T-helper 2 cell treated with Interferon-gamma antibody and Interleukin-4, amounts not matched to agents 5 μg/mL and 100 μg/mL, for 36 hours (primary cell): ENCODE measurements at regions not wholly inside any gene's neighbourhood (a gene's known extent, or its start where the extent isn't known, plus 50 kb on each side); places are given as distances from the start of the nearest gene placed in this dataset.

Source experiments
- DNase-seq: peaks from one replicate; pipeline ENCODE4 v3.0.0; 2021; ENCODE audit warnings: low spot score
- H3K27ac Mint-ChIP-seq: one replicate; pipeline ENCODE4 v1.8.0; 2021; ENCODE audit warnings: mild to moderate bottlenecking, mixed read lengths
- H3K27me3 Mint-ChIP-seq: one replicate; pipeline ENCODE4 v1.8.0; 2021; ENCODE audit warnings: low read depth, mixed read lengths
- H3K36me3 Mint-ChIP-seq: one replicate; pipeline ENCODE4 v1.8.0; 2021; ENCODE audit warnings: low read depth, mixed read lengths
- H3K4me1 Mint-ChIP-seq: one replicate; pipeline ENCODE4 v1.8.0; 2021; ENCODE audit warnings: low read depth, mixed read lengths
- H3K4me3 Mint-ChIP-seq: one replicate; pipeline ENCODE4 v1.8.0; 2022; ENCODE audit warnings: mild to moderate bottlenecking, moderate library complexity, mixed read lengths
- H3K9me3 Mint-ChIP-seq: one replicate; pipeline ENCODE4 v1.8.0; 2021; ENCODE audit warnings: mixed read lengths

- peaks cover 4% of the 10 kb centered on the region for H3K27me3 Mint-ChIP-seq
- no peaks in the 10 kb centered on the region for H3K4me1 Mint-ChIP-seq
- H3K36me3 Mint-ChIP-seq: no peaks in the 10 kb centered on the region
- no peaks in the 10 kb centered on the region for H3K9me3 Mint-ChIP-seq
- DNase-seq: no peak
- H3K27ac Mint-ChIP-seq: no peak overlapping the region
- H3K4me3 Mint-ChIP-seq: no peak overlapping the region
Measured at GRCh38 chr20:19807946-19808330, 49.9 kb downstream of the RIN2 start.

GRCh38 chr20:19808498-19808897, 50.4 kb downstream of the RIN2 start:
- no peak overlapping the region for H3K4me3 Mint-ChIP-seq

GRCh38 chr20:19809505-19809904, 51.4 kb downstream of the RIN2 start:
- peaks cover 7% of the 10 kb centered on the region for H3K27me3 Mint-ChIP-seq
- DNase-seq: no peak
- H3K27ac Mint-ChIP-seq: no peak overlapping the region
- no peak overlapping the region for H3K4me3 Mint-ChIP-seq
- H3K4me1 Mint-ChIP-seq: no peaks in the 10 kb centered on the region
- H3K9me3 Mint-ChIP-seq: no peaks in the 10 kb centered on the region
- H3K36me3 Mint-ChIP-seq: no peaks in the 10 kb centered on the region

More at GRCh38 chr20:19808498-19808897, 50.4 kb downstream of the RIN2 start:
- no peak for DNase-seq
- Mint-ChIP-seq H3K4me1 (no peaks in the 10 kb centered on the region), H3K27ac (no peak overlapping the region), H3K36me3 (no peaks in the 10 kb centered on the region), H3K9me3 (no peaks in the 10 kb centered on the region), H3K27me3 (peaks cover 7% of the 10 kb centered on the region)

GRCh38 chr20:19811231-19811630, 53.2 kb downstream of the RIN2 start:
- peaks cover 12% of the 10 kb centered on the region for H3K27me3 Mint-ChIP-seq
- no peaks in the 10 kb centered on the region for H3K36me3 Mint-ChIP-seq
- H3K27ac Mint-ChIP-seq: no peak overlapping the region
- H3K4me3 Mint-ChIP-seq: no peak overlapping the region
- DNase-seq: no peak
- no peaks in the 10 kb centered on the region for H3K9me3 Mint-ChIP-seq
- no peaks in the 10 kb centered on the region for H3K4me1 Mint-ChIP-seq

GRCh38 chr20:19812056-19812455, 54.0 kb downstream of the RIN2 start:
- H3K9me3 Mint-ChIP-seq: no peaks in the 10 kb centered on the region
- no peak for DNase-seq
- no peak overlapping the region for H3K27ac Mint-ChIP-seq
- H3K36me3 Mint-ChIP-seq: no peaks in the 10 kb centered on the region
- H3K4me1 Mint-ChIP-seq: no peaks in the 10 kb centered on the region
- peaks cover 15% of the 10 kb centered on the region for H3K27me3 Mint-ChIP-seq
- no peak overlapping the region for H3K4me3 Mint-ChIP-seq

- Mint-ChIP-seq H3K27ac (no peak overlapping the region), H3K36me3 (no peaks in the 10 kb centered on the region), H3K4me3 (no peak overlapping the region), H3K9me3 (no peaks in the 10 kb centered on the region), H3K27me3 (peaks cover 15% of the 10 kb centered on the region), H3K4me1 (no peaks in the 10 kb centered on the region)
- no peak for DNase-seq
Measured at GRCh38 chr20:19812696-19813095, 54.6 kb downstream of the RIN2 start.

- DNase-seq: no peak
- Mint-ChIP-seq H3K9me3 (no peaks in the 10 kb centered on the region), H3K27ac (no peak overlapping the region), H3K4me3 (no peak overlapping the region), H3K36me3 (no peaks in the 10 kb centered on the region), H3K27me3 (peaks cover 15% of the 10 kb centered on the region), H3K4me1 (no peaks in the 10 kb centered on the region)
Measured at GRCh38 chr20:19813846-19814640, 56.0 kb downstream of the RIN2 start.

GRCh38 chr20:19815553-19815991, 57.5 kb downstream of the RIN2 start:
- DNase-seq: no peak
- no peak overlapping the region for H3K27ac Mint-ChIP-seq
- no peak overlapping the region for H3K4me3 Mint-ChIP-seq
- H3K36me3 Mint-ChIP-seq: no peaks in the 10 kb centered on the region
- no peaks in the 10 kb centered on the region for H3K9me3 Mint-ChIP-seq
- H3K27me3 Mint-ChIP-seq: peaks cover 15% of the 10 kb centered on the region
- H3K4me1 Mint-ChIP-seq: no peaks in the 10 kb centered on the region

GRCh38 chr20:19816386-19816785, 58.3 kb downstream of the RIN2 start:
- H3K4me3 Mint-ChIP-seq: no peak overlapping the region
- H3K27ac Mint-ChIP-seq: no peak overlapping the region
- peaks cover 15% of the 10 kb centered on the region for H3K27me3 Mint-ChIP-seq
- DNase-seq: no peak
- H3K36me3 Mint-ChIP-seq: no peaks in the 10 kb centered on the region
- H3K4me1 Mint-ChIP-seq: no peaks in the 10 kb centered on the region
- H3K9me3 Mint-ChIP-seq: no peaks in the 10 kb centered on the region

- no peak for DNase-seq
Measured at GRCh38 chr20:19817017-19817416, 59.0 kb downstream of the RIN2 start.

GRCh38 chr20:19819149-19819548, 61.1 kb downstream of the RIN2 start:
- Mint-ChIP-seq H3K27ac (no peak overlapping the region), H3K9me3 (no peaks in the 10 kb centered on the region), H3K36me3 (no peaks in the 10 kb centered on the region), H3K4me3 (no peak overlapping the region), H3K4me1 (no peaks in the 10 kb centered on the region), H3K27me3 (peaks cover 10% of the 10 kb centered on the region)
- no peak for DNase-seq

More at GRCh38 chr20:19817017-19817416, 59.0 kb downstream of the RIN2 start:
- peaks cover 17% of the 10 kb centered on the region for H3K27me3 Mint-ChIP-seq
- no peak overlapping the region for H3K4me3 Mint-ChIP-seq
- no peak overlapping the region for H3K27ac Mint-ChIP-seq
- no peaks in the 10 kb centered on the region for H3K4me1 Mint-ChIP-seq
- no peaks in the 10 kb centered on the region for H3K36me3 Mint-ChIP-seq
- no peaks in the 10 kb centered on the region for H3K9me3 Mint-ChIP-seq

- no peak overlapping the region for H3K27ac Mint-ChIP-seq
- H3K36me3 Mint-ChIP-seq: no peaks in the 10 kb centered on the region
- H3K4me1 Mint-ChIP-seq: no peaks in the 10 kb centered on the region
- no peak for DNase-seq
- H3K4me3 Mint-ChIP-seq: no peak overlapping the region
- H3K9me3 Mint-ChIP-seq: no peaks in the 10 kb centered on the region
- H3K27me3 Mint-ChIP-seq: peaks cover 6% of the 10 kb centered on the region
Measured at GRCh38 chr20:19820555-19821211, 62.6 kb downstream of the RIN2 start.

GRCh38 chr20:19821606-19822005, 63.5 kb downstream of the RIN2 start:
- H3K36me3 Mint-ChIP-seq: no peaks in the 10 kb centered on the region
- H3K27me3 Mint-ChIP-seq: peaks cover 5% of the 10 kb centered on the region
- no peak for DNase-seq
- H3K4me3 Mint-ChIP-seq: no peak overlapping the region
- H3K4me1 Mint-ChIP-seq: no peaks in the 10 kb centered on the region
- no peak overlapping the region for H3K27ac Mint-ChIP-seq
- no peaks in the 10 kb centered on the region for H3K9me3 Mint-ChIP-seq

GRCh38 chr20:19823216-19823615, 65.2 kb downstream of the RIN2 start:
- Mint-ChIP-seq H3K4me1 (peaks cover 3% of the 10 kb centered on the region), H3K27me3 (peaks cover 2% of the 10 kb centered on the region), H3K4me3 (no peak overlapping the region), H3K36me3 (no peaks in the 10 kb centered on the region), H3K27ac (no peak overlapping the region), H3K9me3 (no peaks in the 10 kb centered on the region)
- DNase-seq: no peak
